Prostate gland (tissue), 2 donors: ENCODE measurements at regions not wholly inside any gene's neighbourhood (a gene's known extent, or its start where the extent isn't known, plus 50 kb on each side); places are given as distances from the start of the nearest gene placed in this dataset.

Experiments used
- DNase-seq: peaks from one replicate; pipeline ENCODE4 v3.0.0-alpha.2; 2019; ENCODE audit warnings: low spot score
- H3K27ac ChIP-seq, 2 donors: fragments of 200-600 bp; sonication (generic); 2 replicates each; pipeline ENCODE4 v1.5.1; 2017 to 2019
- H3K27me3 ChIP-seq: fragments of 200-600 bp; sonication (generic); replicated peaks from 2 replicates; pipeline ENCODE4 v1.5.1; 2019; ENCODE audit not compliant: insufficient read depth
- H3K36me3 ChIP-seq, 2 donors: fragments of 200-600 bp; sonication (generic); 1 replicate in 1 of 2; 2 replicates in 1 of 2; pipeline versions ENCODE4 v1.5.1 to v1.8.1; 2017 to 2019
- H3K4me1 ChIP-seq: fragments of 200-600 bp; sonication (generic); replicated peaks from 2 replicates; pipeline ENCODE4 v1.5.1; 2019
- H3K4me3 ChIP-seq, 2 donors: fragments of 200-600 bp; sonication (generic); 2 replicates each; pipeline ENCODE4 v1.5.1; 2017 to 2019
- H3K9me3 ChIP-seq: fragments of 200-600 bp; sonication (generic); 2 replicates; pipeline ENCODE4 v1.5.1; 2017
- POLR2A ChIP-seq: fragments of 450-650 bp; IDR thresholded peaks from one replicate; pipeline ENCODE4 v1.6.1; 2016; ENCODE audit warnings: antibody characterized with exemption, mild to moderate bottlenecking
- POLR2AphosphoS5 ChIP-seq: sonication (generic); formaldehyde crosslinking; IDR thresholded peaks from one replicate; pipeline ENCODE4 v1.6.1; 2017; ENCODE audit warnings: antibody characterized with exemption
- WGBS: methylation state at CpG from one replicate; pipeline ENCODE4 v1.1.5; 2018; 5-methylcytosine and 5-hydroxymethylcytosine counted together
- intact Hi-C: fragments of 100-400 bp; cut with DNase I; formaldehyde crosslinking; loops from one replicate; pipeline ENCODE4 v1.14.2; 2022
- TF ChIP-seq, protein P1 (sequence below), 4 experiments: fragments of 200-600 bp in 2 of 4; fragments of 450-650 bp in 2 of 4; sonication (generic) in 2 of 4; IDR thresholded peaks; 1 replicate in 3 of 4; 2 replicates in 1 of 4; pipeline ENCODE4 v1.5.1; 2016 to 2019; ENCODE audit warnings: antibody characterized with exemption in 4 of 4, mild to moderate bottlenecking in 2 of 4, moderate library complexity in 2 of 4

DNA sequence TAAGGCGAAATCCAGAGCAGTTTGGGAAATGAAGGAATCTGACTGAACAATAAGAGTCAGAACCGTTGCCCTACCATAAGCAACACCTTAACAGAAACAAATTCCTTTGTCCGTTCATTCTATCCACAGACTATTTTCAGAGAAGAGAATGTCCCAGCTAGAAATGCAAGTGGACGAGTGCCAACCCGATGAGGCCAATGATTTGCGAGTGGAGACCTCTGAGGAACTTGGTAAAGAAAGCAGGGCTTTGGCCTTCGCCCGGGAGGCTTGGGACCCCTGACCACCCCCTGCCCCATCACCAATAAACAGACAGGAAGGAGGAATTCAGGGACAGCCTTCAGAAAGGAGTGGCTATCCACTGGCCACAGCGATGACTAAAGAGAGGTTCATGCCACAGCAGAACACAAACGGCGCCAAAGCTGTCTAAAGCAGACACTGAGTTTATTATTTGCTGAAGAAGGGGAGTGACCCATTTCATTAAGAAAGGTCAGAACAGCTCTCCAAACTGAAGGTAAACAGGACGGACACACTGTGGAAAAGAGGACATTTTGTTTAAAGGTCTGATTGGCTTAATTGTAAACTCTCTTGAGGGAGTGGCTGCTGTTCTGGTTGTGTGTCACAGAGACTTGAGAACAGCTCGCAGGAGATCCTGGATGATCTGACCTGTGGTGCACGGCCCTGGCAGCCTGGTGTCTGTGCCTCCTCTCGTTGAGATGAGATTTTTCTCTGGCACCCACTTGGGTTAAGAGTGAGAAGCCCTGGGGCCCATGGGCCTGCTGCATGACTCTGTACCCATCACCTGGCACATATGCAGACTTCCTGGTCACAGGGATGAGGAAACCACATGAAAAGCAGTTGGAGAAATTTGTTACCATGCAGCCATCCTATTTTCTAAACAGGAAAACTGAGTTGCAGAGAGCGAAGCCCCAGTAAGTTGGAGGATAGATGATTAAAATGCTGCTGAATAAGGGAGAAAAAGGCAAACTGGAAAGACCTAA, 142.0 kb upstream of the PZP start:
- H3K4me3 ChIP-seq: no peak overlapping the region
- H3K36me3 ChIP-seq: no peaks in the 10 kb centered on the region
- no peaks in the 10 kb centered on the region for H3K9me3 ChIP-seq
- H3K4me1 ChIP-seq: no peaks in the 10 kb centered on the region
- WGBS: 38% methylated on average over 16 of the region's 16 CpGs
- no peaks in the 10 kb centered on the region for H3K27me3 ChIP-seq
- no peak for DNase-seq
- TF ChIP-seq POLR2A: no peak
- TF ChIP-seq, protein P1, sequence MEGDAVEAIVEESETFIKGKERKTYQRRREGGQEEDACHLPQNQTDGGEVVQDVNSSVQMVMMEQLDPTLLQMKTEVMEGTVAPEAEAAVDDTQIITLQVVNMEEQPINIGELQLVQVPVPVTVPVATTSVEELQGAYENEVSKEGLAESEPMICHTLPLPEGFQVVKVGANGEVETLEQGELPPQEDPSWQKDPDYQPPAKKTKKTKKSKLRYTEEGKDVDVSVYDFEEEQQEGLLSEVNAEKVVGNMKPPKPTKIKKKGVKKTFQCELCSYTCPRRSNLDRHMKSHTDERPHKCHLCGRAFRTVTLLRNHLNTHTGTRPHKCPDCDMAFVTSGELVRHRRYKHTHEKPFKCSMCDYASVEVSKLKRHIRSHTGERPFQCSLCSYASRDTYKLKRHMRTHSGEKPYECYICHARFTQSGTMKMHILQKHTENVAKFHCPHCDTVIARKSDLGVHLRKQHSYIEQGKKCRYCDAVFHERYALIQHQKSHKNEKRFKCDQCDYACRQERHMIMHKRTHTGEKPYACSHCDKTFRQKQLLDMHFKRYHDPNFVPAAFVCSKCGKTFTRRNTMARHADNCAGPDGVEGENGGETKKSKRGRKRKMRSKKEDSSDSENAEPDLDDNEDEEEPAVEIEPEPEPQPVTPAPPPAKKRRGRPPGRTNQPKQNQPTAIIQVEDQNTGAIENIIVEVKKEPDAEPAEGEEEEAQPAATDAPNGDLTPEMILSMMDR (IDR thresholded peaks at IDR 0.05): no peak
- peak; percentile 6 for TF ChIP-seq POLR2AphosphoS5
- intact Hi-C loops: no loop called here
- peak overlapping the region; percentile 30 to 57 for H3K27ac ChIP-seq

DNA sequence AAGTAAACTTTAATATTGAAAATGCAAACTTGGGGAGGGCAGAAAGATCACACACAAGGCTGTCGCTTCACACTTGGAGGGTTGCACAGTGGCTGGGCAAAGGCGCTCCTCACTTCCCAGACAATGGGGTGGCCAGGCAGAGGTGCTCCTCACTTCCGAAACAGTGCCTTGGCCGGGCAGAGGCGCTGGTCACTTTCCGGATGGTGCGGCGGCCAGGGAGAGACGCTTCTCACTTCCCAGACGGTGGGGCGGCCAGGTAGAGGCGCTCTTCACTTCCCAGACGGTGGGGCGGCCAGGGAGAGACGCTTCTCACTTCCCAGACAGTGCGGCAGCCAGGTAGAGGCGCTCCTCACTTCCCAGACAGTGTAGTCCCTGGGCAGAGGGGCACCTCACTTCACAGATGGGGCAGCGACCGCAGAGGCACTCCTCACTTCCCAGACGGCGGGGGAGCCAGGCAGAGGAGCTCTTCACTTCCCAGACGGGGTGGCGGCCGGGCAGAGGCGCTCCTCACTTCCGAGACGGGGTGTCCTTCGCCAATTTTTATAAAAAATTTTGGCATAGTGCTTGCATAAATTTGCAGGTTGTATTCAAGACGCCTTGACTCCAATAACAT, 140.8 kb upstream of the PZP start:
- no peaks in the 10 kb centered on the region for H3K36me3 ChIP-seq
- 95% methylated on average over 28 of the region's 29 CpGs for WGBS
- intact Hi-C loops: no loop called here
- no peak for DNase-seq
- no peak overlapping the region for H3K27ac ChIP-seq
- no peak overlapping the region for H3K4me3 ChIP-seq
- no peak for TF ChIP-seq POLR2AphosphoS5
- no peak for TF ChIP-seq POLR2A
- TF ChIP-seq, protein P1 (IDR thresholded peaks at IDR 0.05): no peak
- no peaks in the 10 kb centered on the region for H3K27me3 ChIP-seq
- H3K9me3 ChIP-seq: no peaks in the 10 kb centered on the region
- no peaks in the 10 kb centered on the region for H3K4me1 ChIP-seq

DNA sequence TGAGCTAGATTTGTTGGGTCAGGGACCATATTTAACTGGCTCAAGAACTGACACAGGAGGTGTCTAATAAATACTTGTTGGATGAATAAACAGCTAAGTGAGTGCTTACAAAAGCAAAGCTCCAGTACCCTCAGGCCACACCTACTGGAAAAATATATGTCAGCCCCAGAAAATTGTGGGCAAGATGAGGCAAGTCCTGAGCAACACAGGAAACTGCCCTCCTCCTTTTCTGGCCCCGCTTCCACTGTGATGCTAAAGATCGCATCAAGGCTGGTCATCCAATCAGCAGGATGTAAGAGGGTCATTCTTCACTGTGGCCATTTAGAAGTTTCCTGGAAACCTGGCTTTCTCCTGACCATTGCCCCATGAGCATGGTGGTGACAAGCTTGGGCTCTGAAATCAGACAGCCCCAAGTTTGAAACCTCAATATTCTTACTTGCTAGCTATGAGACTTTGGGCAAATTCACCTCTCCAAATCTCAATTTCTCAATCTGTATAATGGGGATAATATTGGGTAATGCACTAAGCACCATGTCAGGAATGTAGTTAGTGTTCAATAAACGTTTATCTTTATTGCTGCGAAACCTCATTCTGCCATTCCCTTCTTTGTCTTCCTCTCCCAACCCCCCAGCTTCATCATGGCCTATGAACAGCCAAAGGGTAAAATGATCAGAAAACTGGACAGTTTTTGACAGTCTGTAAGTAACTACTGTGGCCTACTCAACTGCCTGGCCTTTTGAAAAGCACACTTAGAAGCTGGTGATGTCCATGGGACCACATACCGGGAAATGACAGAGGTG, 139.3 kb upstream of the PZP start:
- no peaks in the 10 kb centered on the region for H3K36me3 ChIP-seq
- no peak for DNase-seq
- H3K27me3 ChIP-seq: no peaks in the 10 kb centered on the region
- no peak overlapping the region for H3K27ac ChIP-seq
- 81% methylated on average over 5 of the region's 5 CpGs for WGBS
- no peak overlapping the region for H3K4me3 ChIP-seq
- H3K9me3 ChIP-seq: no peaks in the 10 kb centered on the region
- TF ChIP-seq POLR2AphosphoS5 (no peak), POLR2A (no peak)
- TF ChIP-seq, protein P1 (IDR thresholded peaks at IDR 0.05): no peak
- intact Hi-C loops: no loop called here
- H3K4me1 ChIP-seq: no peaks in the 10 kb centered on the region

DNA sequence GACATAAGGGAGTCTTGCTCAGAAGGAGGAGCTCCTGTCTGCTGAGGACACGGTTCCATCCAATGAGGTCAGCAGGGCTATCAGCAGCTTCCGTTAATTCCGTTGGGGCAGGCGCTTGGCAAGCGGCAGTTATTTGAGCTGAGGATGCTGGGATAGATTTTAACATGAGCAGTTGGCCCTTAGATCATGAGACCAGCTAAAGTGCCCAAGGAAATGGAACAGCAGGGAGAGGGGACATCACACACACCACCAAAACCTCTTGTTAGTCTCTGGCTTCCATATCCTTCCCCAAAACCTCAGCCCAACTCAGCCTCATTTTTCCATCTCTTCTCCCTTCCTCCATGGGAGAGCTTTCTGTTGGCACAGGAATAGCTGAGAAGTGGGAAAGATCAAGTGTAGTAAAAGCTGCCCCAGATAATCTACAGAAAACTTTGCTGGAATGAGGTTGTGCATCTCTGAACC, 138.7 kb upstream of the PZP start:
- no peak for TF ChIP-seq POLR2AphosphoS5
- no peak for TF ChIP-seq POLR2A
- TF ChIP-seq, protein P1 (IDR thresholded peaks at IDR 0.05): no peak
- no peak for DNase-seq
- Histone ChIP-seq H3K4me3 (no peak overlapping the region), H3K4me1 (no peaks in the 10 kb centered on the region), H3K9me3 (no peaks in the 10 kb centered on the region), H3K27me3 (no peaks in the 10 kb centered on the region), H3K36me3 (no peaks in the 10 kb centered on the region), H3K27ac (no peak overlapping the region)
- 83% methylated on average over 5 of the region's 5 CpGs for WGBS
- intact Hi-C loops: no loop called here
